ENCODE measurements at regions not wholly inside any gene's neighbourhood (a gene's known extent, or its start where the extent isn't known, plus 50 kb on each side); places are given as distances from the start of the nearest gene placed in this dataset.

DNA sequence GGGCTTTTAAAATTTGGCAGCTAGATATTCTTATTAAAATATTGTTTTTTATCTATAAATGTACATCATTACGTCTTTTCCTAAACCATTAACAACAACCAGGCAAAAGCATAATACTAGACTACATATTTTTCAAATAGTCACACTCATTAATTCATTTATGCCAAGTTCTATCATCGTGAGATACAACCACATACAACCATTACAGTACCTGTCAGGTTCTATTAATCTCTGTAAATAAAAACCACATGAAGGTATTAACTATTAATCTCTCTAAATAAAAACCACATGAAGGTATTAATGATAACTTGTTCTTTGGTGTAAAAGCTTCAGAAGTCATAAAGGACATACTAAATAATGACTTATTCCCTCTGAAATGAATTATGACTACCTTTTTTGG lies 432.7 kb downstream of the TMX3 start:
- FAIRE-seq: no peak
- no peak for DNase-seq (ENCODE audit: extremely low spot score, insufficient read length, low read depth)

DNA sequence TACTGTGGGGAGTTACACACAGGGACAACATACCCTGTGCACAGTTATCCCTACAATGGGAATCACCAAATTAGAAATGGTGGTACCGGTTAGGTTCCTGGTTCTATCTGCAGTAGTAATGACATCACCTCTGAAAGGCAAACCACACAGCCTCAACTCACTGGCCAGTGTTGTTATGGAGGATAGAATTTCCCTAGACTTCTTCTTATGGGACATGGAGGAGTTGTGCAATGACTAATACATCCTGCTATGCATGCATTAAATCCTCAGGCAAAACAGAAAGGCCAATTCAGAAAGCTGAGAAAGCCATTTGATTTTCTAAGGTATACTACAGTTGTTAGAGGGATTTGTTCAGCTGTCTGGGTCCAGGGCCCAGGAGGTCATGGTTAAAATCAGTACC lies 439.3 kb downstream of the TMX3 start:
- FAIRE-seq (no peak), DNase-seq (ENCODE audit: extremely low spot score, insufficient read length, low read depth) (no peak)

- DNase-seq (ENCODE audit: extremely low spot score, insufficient read length, low read depth) (no peak), FAIRE-seq (no peak)
Measured at GRCh38 chr18:68270017-68270416, 444.9 kb downstream of the TMX3 start.

DNA sequence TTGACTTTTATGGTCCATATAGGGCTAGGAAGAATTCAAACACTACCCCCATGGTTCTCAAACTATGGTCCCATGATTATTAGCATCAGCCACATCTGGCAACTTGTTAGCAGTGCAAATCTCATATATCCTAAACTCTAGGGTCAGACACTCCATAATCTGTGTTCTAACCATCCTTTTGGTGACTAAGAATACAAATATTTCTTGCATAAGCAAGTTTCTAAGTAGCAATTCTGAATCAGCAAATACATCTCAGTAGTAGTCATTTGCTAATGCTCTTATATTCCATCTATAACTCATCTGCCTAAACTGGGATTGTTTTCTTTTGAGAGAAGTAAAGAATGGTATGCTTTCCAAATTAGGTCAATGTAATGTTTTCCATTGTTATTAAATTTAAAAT lies 447.3 kb downstream of the TMX3 start:
- FAIRE-seq (no peak), DNase-seq (ENCODE audit: extremely low spot score, insufficient read length, low read depth) (no peak)

DNA sequence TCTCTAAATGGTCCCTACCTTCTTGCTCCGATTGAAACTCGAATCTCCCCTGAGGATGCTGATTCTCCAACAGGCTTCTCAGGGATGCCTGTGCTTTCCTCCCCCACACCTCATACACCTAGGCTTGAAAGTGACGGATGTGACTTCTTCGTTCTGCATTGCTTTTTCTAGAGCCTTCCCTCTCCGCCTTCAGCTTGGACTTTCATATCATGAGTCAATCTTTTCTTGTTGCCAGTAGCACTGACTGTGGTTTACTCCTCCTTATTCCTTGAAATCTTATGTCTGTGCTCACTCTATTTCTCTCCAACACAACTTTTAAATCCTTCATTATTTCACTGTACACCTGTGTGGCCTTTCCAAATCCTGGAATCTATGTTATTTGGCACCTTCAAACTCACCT lies 451.4 kb downstream of the TMX3 start:
- FAIRE-seq: no peak
- no peak for DNase-seq (ENCODE audit: extremely low spot score, insufficient read length, low read depth)

- FAIRE-seq (no peak), DNase-seq (ENCODE audit: extremely low spot score, insufficient read length, low read depth) (no peak)
Measured at GRCh38 chr18:68262690-68263294, 452.1 kb downstream of the TMX3 start.

DNA sequence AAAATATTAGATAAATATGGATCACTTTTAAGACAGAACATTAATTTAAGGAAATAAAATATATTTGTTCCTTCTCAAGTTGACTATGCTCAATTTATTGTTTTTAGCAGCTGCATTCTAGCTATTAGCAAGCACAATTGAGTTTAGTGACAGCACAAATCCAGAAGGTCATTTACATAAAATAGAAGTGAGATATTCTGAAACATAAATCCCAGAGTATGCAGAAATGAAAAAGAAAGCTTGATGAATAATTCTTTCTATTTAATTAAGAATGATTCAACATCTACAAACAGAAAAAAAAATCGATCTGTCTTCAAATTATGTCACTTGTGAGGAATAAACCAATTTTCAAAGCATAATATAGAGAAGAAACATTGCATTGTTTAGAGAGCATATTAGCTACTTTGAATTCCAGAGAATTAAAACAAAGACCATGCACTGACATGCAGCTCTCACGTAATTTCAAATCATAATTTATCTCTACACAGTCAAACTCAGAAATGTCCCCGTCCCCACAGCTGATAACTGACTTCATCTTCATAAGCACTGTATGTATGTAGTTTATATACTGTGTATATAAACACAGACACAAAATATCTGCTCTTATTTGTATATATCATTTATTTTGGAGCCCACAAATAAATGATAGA lies 458.4 kb downstream of the TMX3 start:
- FAIRE-seq (no peak), DNase-seq (ENCODE audit: extremely low spot score, insufficient read length, low read depth) (no peak)

GRCh38 chr18:68244786-68245185 lies 470.1 kb downstream of the TMX3 start:
- DNase-seq (ENCODE audit: extremely low spot score, insufficient read length, low read depth) (no peak), FAIRE-seq (no peak)

GRCh38 chr18:68241881-68242280 lies 473.0 kb downstream of the TMX3 start:
- FAIRE-seq: no peak
- DNase-seq (ENCODE audit: extremely low spot score, insufficient read length, low read depth): no peak

GRCh38 chr18:68234676-68235075 lies 480.2 kb downstream of the TMX3 start:
- DNase-seq (ENCODE audit: extremely low spot score, insufficient read length, low read depth) (no peak), FAIRE-seq (no peak)

GRCh38 chr18:68234131-68234530 lies 480.8 kb downstream of the TMX3 start:
- DNase-seq (ENCODE audit: extremely low spot score, insufficient read length, low read depth): no peak
- no peak for FAIRE-seq

DNA sequence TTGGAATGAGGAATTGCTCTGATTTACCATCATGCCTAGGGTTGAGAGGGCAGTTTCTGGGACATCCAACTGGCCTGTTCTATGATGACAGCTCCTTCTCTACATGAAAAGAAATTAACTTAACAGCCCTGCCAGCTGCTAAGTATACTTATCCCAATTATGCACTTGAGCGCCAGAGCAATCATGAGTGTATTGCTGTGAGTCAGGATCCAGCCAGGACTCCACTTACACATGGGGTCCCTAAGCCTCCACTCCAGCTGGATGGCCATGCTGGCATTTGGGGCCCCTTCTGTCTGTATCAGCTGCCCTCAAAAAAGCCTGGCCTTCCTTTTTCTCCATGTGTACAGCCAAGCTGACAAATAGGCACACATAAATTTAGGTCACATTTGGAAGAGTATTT lies 481.9 kb downstream of the TMX3 start:
- FAIRE-seq: no peak
- DNase-seq (ENCODE audit: extremely low spot score, insufficient read length, low read depth): no peak

DNA sequence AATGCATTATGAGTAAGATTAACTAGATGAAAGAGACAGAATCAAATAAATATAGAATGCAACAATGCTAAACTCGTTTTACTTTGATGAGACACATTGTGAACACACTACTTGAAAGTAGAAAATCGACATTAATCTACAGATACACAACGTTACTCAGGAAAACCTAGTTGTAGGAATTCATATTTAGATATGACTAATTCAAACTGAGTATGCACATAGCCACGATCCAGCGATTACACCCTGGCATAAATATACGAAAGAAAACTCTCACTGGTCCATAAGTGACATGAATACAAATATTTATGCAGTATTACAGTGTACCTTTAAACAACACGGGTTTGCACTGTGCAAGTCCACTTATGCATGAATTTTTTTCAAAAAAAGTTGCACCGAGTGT lies 485.6 kb downstream of the TMX3 start:
- DNase-seq (ENCODE audit: extremely low spot score, insufficient read length, low read depth) (no peak), FAIRE-seq (no peak)

GRCh38 chr18:68221111-68221724 lies 493.7 kb downstream of the TMX3 start:
- DNase-seq (ENCODE audit: extremely low spot score, insufficient read length, low read depth) (no peak), FAIRE-seq (no peak)

DNA sequence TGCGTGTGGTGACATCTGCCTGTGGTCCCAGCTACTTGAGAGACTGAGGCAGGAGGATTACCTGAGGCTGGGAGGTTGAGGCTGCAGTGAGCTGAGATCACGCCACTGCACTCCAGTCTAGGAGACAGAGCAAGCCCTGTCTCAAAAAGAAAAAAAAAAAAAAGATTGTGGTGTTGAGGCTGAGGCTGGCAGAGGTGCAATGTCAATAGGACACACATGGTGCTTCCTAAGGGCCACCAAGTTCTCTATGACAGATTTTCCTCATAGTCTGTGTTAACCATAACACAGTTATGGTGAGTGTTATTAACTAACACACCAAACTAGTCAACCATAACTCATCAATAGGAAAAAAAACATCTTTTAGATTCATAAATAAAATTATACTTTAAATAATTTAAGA lies 494.4 kb downstream of the TMX3 start:
- FAIRE-seq: no peak

DNA sequence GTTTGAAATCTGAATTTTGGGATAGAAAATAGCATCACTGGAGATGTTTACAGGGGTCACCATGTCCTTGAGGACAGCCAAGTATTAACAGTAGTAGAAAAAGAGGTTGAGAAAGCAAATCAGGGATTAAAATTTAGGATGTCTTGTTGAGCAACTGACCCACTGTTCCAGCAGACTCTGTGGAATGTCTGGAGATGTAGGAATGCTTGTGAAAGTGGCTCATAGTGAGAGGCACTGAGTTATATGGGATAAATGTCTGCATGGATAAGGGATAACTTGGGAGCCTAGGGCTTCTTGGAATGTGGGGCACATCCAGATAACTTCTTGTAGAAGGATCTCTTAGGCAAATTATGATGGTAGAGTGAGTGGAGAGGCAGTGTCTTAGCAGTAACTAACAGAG lies 495.0 kb downstream of the TMX3 start:
- FAIRE-seq (no peak), DNase-seq (ENCODE audit: extremely low spot score, insufficient read length, low read depth) (no peak)

More for the DNA sequence above, 494.4 kb downstream of the TMX3 start:
- no peak for DNase-seq (ENCODE audit: extremely low spot score, insufficient read length, low read depth)

GRCh38 chr18:68219274-68219673 lies 495.6 kb downstream of the TMX3 start:
- FAIRE-seq: no peak
- DNase-seq (ENCODE audit: extremely low spot score, insufficient read length, low read depth): no peak

- no peak for DNase-seq (ENCODE audit: extremely low spot score, insufficient read length, low read depth)
- FAIRE-seq: no peak
Measured at GRCh38 chr18:68215931-68216330, 499.0 kb downstream of the TMX3 start.

GRCh38 chr18:68186039-68186438 lies 528.9 kb downstream of the TMX3 start:
- FAIRE-seq (no peak), DNase-seq (ENCODE audit: extremely low spot score, insufficient read length, low read depth) (no peak)

DNA sequence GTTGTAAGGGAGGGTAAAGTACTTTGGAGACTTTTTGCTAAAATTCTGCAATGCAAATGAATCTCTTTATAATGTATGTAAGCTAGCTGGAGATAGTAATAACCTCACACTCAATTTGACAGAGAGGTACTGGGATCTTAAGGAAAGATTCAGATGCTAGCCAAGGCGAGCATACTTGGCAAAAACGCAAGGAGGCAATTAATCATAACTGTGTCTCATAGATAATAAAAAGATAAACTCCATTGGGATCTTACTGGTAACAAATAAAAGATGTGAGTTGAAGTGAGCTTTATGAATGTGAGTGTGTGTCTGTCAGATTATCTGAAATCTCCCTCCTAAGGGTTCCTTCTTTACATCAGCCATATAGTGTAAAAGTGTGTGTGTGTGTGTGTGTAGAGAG lies 533.0 kb downstream of the TMX3 start:
- FAIRE-seq: no peak
- no peak for DNase-seq (ENCODE audit: extremely low spot score, insufficient read length, low read depth)

GRCh38 chr18:68179811-68180210 lies 535.1 kb downstream of the TMX3 start:
- no peak for FAIRE-seq
- DNase-seq (ENCODE audit: extremely low spot score, insufficient read length, low read depth): no peak

GRCh38 chr18:68178921-68179320 lies 536.0 kb downstream of the TMX3 start:
- DNase-seq (ENCODE audit: extremely low spot score, insufficient read length, low read depth) (no peak), FAIRE-seq (no peak)

Data from GM18507 (cell line).